ENCODE measurements at regions not wholly inside any gene's neighbourhood (a gene's known extent, or its start where the extent isn't known, plus 50 kb on each side); places are given as distances from the start of the nearest gene placed in this dataset.

GRCh38 chr13:53623146-53623545 lies 594.5 kb downstream of the OLFM4 start:
- Histone ChIP-seq H4K8ac (replicated peaks; ENCODE audit: insufficient read length, low read depth, low read length) (no peak overlapping the region), H4K5ac (ENCODE audit: insufficient read length, low read depth, low read length) (no peak overlapping the region), H2BK15ac (ENCODE audit: low read depth, low read length) (no peak overlapping the region), H2BK5ac (ENCODE audit: insufficient read length, low read length) (no peak overlapping the region), H2AK5ac (ENCODE audit: insufficient read length, low read length) (no peak overlapping the region), H2BK12ac (ENCODE audit: insufficient read length, low read depth, low read length) (no peak overlapping the region), H3K56ac (ENCODE audit: insufficient read length, low read depth, low read length) (no peak overlapping the region), H2BK120ac (ENCODE audit: low read depth, low read length, poor library complexity, severe bottlenecking) (no peak overlapping the region), H3K27me3 (ENCODE audit: insufficient read depth, low read length) (no peaks in the 10 kb centered on the region), H3K79me2 (ENCODE audit: insufficient read depth, low read length) (no peaks in the 10 kb centered on the region), H3K9ac (ENCODE audit: extremely low read depth, insufficient read length, low read length) (no peak overlapping the region), H3K14ac (ENCODE audit: insufficient read depth, low read length) (no peak overlapping the region), H3K4me1 (ENCODE audit: insufficient read depth, low read length) (no peaks in the 10 kb centered on the region), H3K23ac (ENCODE audit: insufficient read length, low read depth, low read length) (no peak overlapping the region), H3K18ac (ENCODE audit: insufficient read length, low read depth, low read length) (no peak overlapping the region), H2AFZ (ENCODE audit: low read length) (no peak overlapping the region), H3K9me3 (ENCODE audit: control insufficient read depth, low read depth, low read length) (no peaks in the 10 kb centered on the region), H3K4ac (ENCODE audit: low read depth, low read length) (no peak overlapping the region), H4K91ac (ENCODE audit: insufficient read length, low read depth, low read length) (no peak overlapping the region), H3T11ph (ENCODE audit: low read length) (no peak overlapping the region), H3K4me2 (ENCODE audit: insufficient read depth, insufficient read length, low read length) (no peak overlapping the region), H4K20me1 (ENCODE audit: control insufficient read depth, insufficient read depth, insufficient read length) (no peaks in the 10 kb centered on the region), H3K27ac (ENCODE audit: insufficient read length, low read depth, low read length) (no peak overlapping the region), H3K23me2 (ENCODE audit: insufficient read length, low read depth, low read length, poor library complexity, severe bottlenecking) (no peaks in the 10 kb centered on the region), H2BK20ac (ENCODE audit: low read depth, low read length, poor library complexity, severe bottlenecking) (no peak overlapping the region), H3K79me1 (ENCODE audit: insufficient read depth, low read depth, low read length, poor library complexity, severe bottlenecking) (no peaks in the 10 kb centered on the region)
- no peaks in the 10 kb centered on the region for H3K9me3 Mint-ChIP-seq
- DNase-seq = no peak
- H3K36me3 Mint-ChIP-seq (ENCODE audit: insufficient read depth in 1 of 3, low read depth in 3 of 3) = no peaks in the 10 kb centered on the region
- no CpG with 5 or more reads among the region's 2 CpGs for WGBS (ENCODE audit: extremely low coverage, insufficient read length, low lambda C conversion rate)
- no peak overlapping the region for H3K27ac Mint-ChIP-seq
- TF ChIP-seq CTCF (conservative IDR thresholded peaks at IDR 0.05) = no peak
- no peaks in the 10 kb centered on the region for H3K4me1 Mint-ChIP-seq
- H3K27me3 Mint-ChIP-seq (ENCODE audit: low read depth) = no peaks in the 10 kb centered on the region
- no peak overlapping the region for H3K4me3 Mint-ChIP-seq

Measured in H9 (cell line).